Endothelial cell of hepatic sinusoid (primary cell): ENCODE measurements at regions not wholly inside any gene's neighbourhood (a gene's known extent, or its start where the extent isn't known, plus 50 kb on each side); places are given as distances from the start of the nearest gene placed in this dataset.

Source experiments
- in situ Hi-C: cut with HindIII; loops from 2 replicates; pipeline ENCODE4 v1.10.0; 2017; ENCODE audit warnings: low sequenced_read_pairs

DNA sequence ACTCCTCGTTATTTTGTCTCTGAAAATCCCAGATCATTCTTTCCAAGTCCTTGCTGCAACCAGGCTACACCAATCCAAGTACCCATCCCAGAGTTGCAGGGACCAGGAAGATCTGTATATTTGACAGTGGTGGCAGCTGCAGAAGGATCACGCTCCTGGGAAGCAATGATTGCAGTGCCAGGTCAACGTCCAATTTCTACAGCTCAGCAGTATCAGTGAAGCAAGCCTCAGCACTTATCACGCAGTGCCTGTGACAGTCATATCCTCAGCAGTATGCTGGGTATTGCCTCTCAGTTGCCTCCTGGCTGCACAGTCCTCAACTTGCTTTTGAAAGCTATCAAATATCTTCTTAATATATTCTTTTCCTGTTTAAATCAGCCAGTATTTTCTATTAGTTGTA is 66.7 kb downstream of the BARHL2 start:
- in situ Hi-C loops = no loop called here

GRCh38 chr1:90640325-90640724 is 76.8 kb downstream of the BARHL2 start:
- in situ Hi-C loops = no loop called here

DNA sequence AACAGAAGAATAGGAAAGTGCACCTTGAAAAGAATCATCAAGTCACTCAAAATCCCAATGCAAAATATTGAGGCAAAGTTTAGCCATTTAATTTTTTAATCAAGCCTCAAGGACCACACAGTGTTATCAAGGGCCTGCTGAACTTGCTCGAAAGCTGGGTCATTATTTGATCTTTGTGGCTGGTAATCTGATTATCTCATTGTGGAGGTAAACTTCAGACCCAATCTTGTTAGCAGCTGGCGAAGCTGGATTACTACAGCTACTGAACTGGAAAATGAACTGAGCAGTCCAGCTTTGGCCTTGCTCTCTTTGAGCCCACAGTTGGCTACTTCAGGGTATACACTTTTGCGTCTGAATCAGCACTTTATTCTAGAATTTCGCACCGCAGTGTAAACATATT is 94.4 kb downstream of the BARHL2 start:
- in situ Hi-C loops = no loop called here

- in situ Hi-C loops = no loop called here
These were observed 95.1 kb downstream of the BARHL2 start for GRCh38 chr1:90621986-90622385.

GRCh38 chr1:90616395-90616794 is 100.7 kb downstream of the BARHL2 start:
- in situ Hi-C loops = no loop called here

DNA sequence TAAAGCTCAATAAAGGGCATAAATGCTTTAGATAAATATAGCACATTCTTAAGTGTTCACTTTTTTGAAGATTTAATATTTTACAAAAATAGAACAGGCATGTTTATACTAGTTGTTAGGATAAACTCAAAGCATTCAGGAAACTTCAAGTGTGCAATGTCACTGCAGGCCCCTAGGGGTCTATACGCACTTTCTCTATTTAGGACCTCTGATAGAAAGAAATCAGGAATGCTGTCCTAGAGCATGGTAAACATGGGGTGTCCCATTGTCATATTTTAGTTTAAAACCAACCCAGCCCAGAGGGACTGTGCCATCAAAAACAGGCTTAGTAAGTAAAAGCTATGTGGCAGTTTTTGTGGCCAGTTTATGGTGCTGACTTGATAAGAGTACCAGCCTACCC is 102.2 kb downstream of the BARHL2 start:
- in situ Hi-C loops = no loop called here

DNA sequence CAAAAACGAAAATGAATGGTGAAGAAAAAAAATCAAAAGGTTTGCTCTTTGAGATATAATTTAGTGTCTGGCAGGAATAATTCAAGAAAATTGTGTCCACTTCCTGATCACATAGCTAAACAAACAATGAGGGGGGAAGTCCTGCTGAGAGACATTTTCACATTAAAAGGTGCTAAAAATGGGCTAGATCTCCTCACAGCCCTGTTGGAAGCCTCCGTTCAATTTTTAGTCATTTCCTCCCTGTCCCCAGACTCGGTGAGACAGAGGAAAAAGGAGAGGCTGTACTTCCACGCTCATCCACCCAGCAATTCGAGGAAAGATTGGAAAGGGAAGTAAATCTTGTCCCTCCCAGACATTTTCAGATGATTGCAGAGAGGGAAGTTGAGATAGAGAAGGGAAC is 103.7 kb downstream of the BARHL2 start:
- in situ Hi-C loops = no loop called here

DNA sequence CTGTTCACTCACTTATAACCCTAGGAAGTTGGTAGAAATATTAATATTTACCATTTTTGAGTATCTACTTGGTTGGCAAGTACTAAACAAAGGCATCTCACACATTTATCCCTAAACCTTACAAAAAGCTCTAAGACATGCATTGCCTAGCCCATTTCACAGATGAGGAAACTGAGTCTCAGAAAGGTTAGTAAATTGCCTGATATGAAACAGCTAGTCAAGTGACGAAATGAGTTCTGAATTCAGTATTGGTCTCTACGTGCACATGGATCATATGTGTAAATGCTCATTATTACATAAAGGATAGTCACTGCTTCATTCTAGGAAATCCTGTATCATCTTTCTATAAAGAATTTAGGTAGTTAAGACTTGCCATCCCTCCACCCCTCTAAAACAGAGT is 105.1 kb downstream of the BARHL2 start:
- in situ Hi-C loops = no loop called here

DNA sequence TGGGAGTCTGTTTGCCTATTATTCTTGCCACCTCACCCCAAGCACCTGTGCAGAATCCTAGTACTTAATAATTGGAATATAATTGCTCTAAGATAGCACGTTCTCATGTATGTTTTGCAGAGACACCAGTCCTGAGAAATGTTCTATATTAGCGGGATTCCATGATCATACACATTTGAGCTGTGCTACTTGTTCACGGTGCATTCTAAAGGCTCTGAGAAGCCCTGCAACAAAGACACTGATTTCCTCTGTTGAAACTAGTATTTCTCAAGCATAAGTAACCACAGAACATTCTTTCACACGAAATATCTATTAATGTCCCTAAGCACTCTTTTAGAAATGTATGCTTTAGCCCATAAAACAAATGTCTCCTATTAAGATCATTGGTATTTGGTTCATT is 109.4 kb downstream of the BARHL2 start:
- in situ Hi-C loops = no loop called here

- in situ Hi-C loops = no loop called here
These were observed 112.0 kb downstream of the BARHL2 start for GRCh38 chr1:90605070-90605469.

GRCh38 chr1:90593312-90593711 is 123.8 kb downstream of the BARHL2 start:
- in situ Hi-C loops = no loop called here

DNA sequence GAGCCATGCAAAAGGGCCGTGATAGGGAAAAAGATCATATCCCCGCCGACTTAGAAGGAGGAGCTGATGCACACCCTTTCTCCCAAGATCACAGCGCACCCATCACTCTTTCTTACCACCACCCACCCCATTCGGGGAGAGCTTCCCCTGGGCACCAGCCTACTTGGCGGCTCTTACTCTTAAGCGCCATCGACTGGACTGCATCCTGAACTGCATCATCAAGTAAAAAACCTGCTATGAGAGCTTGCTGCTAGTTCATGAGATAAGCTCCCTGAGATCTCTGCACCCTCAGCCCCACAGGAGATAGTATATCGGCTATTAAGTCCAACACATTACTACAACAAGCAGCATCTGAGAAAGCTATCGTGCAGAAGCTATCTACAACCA is 125.1 kb downstream of the BARHL2 start:
- in situ Hi-C loops = no loop called here

DNA sequence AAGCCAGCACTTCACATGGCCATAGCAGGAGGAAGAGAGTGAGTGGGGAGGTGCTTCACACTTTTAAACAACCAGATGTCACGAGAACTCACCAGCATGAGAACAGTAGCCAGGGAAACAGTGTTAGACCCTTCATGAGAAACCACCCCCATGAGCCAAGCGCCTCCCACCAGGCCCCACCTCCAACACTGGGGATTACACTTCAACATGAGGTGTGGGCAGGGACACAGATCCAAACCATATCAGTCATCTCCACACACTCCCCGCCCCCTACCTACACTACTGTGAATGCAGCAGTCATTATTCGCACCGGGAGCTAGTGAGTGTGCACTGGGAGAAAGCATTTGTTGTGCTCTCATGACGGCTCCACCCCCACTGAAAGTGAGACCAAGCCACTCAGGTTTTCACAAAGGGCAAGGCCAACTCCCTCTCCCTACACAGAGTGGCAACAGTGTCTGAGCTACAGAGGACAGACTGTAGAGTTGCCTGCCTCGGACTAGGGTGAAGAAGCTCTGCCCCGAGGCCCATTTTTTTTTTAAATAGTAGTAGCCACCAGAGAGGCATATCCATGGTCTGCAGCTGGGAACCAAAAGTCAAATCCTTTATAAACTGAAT is 125.6 kb downstream of the BARHL2 start:
- in situ Hi-C loops = no loop called here

- in situ Hi-C loops = no loop called here
These were observed 136.9 kb downstream of the BARHL2 start for GRCh38 chr1:90580176-90580575.

DNA sequence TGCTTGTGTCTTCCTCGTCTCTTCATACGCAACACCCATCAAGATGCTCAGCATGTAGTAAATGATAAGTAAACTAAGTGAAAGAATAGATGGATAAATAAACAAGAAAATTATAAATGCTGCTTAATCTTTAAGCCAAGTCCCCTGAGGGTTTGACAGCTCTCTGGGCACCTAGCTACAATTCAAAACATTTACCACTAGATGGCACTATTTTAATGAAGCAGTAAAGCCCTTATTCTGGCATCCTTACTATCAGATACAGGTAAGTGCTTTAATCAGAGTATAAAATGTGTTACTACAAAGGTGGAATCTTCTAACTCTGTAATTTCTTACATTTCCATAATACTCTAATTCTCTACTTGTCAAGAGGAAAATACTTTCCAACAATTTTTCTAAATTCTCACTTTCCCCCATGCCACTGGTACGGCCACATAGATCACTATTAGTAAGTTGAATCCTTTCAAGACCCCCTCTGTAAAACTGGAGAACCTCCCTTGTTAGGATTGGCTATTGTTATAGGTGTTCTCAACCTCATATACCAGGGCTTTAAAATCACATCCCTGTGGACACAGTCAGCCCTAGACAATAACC is 137.8 kb downstream of the BARHL2 start:
- in situ Hi-C loops = no loop called here

- in situ Hi-C loops = no loop called here
These were observed 142.3 kb downstream of the BARHL2 start for GRCh38 chr1:90574692-90575370.

GRCh38 chr1:90573736-90574135 is 143.4 kb downstream of the BARHL2 start:
- in situ Hi-C loops = no loop called here

DNA sequence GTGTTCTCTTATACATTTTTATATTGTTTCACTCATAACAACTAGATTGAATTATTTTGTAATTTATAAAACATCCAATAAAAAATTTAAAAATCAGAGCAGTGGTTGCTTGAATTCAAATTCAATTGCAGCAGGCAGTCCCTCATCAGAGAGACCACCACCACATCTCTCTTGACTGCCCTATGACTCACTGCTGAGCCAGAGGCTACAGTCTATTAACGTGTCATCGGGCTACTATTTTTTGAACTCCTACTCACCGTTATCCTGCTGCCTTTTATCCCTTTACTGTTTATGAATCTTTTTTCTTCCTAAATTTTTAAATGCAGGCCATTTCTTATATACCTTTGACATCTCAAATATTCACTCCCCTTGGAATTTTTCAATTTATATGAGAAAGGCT is 144.7 kb downstream of the BARHL2 start:
- in situ Hi-C loops = no loop called here

- in situ Hi-C loops = no loop called here
These were observed 148.7 kb downstream of the BARHL2 start for GRCh38 chr1:90568436-90568835.

DNA sequence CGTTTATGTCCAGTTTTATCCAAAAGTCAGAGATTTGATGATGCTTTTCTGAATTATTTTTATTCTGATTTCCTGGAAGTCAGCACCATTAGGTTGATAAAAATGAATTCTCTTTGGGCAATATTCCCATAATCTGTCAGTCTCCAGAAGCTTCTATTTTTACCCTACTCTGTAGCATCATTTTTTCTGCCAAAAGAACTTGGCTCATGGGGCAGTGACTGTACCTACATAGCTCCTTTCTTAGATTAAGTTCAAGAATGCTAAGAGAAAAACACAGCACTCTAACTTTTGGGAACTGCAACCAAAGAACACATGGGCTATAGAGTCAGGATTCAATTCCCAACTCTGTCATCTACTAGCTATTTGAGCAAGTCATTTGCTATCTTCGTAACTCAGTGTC is 152.9 kb downstream of the BARHL2 start:
- in situ Hi-C loops = no loop called here

DNA sequence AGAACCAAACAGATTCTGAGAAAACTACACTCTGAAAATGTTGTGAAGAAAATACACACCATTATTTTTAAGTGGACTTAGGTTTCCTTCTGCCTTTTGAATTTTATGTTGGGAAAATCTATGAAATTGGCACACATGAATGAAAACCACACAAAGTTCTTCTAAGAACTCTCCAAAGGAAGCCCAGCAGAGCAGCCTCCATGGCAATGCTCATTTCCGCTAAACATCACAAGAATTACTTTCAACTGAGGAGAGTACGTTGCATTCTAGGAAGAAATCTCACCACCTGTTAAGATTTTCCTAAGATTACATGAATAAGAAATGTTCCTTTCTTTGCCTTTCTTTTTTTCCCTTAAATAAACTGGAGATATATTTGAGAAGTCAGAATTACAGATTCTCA is 154.2 kb downstream of the BARHL2 start:
- in situ Hi-C loops = no loop called here

GRCh38 chr1:90561911-90562310 is 155.2 kb downstream of the BARHL2 start:
- in situ Hi-C loops = no loop called here
